Common myeloid progenitor, CD34-positive (primary cell): ENCODE measurements at regions not wholly inside any gene's neighbourhood (a gene's known extent, or its start where the extent isn't known, plus 50 kb on each side); places are given as distances from the start of the nearest gene placed in this dataset.

ENCODE experiments used
- CTCF ChIA-PET: fragments of 350-600 bp; sonication (Branson Sonifier 250); formaldehyde crosslinking; loops from one replicate; lab custom pipeline; 2021; ENCODE audit warnings: antibody characterized with exemption; lab: Charles Lee
- POLR2A ChIA-PET: fragments of 350-600 bp; sonication (Branson Sonifier 250); formaldehyde crosslinking; loops from one replicate; lab custom pipeline; 2021; ENCODE audit warnings: antibody characterized with exemption; lab: Charles Lee
- DNase-seq, 3 donors: peaks; one replicate each; pipeline versions ENCODE4 v3.0.0 to v3.0.0-alpha.2; 2013
- H3K27ac ChIP-seq, 2 experiments: 1 replicate in 1 of 2; 2 replicates in 1 of 2; pipeline ENCODE4 v1.7.0; 2013; ENCODE audit warnings: inconsistent platforms in 2 of 2, low read length in 2 of 2, mild to moderate bottlenecking in 2 of 2, low read depth in 1 of 2, moderate library complexity in 1 of 2; ENCODE audit not compliant: severe bottlenecking in 2 of 2, insufficient read depth in 1 of 2, poor library complexity in 1 of 2
- H3K27me3 ChIP-seq, 5 experiments: replicated peaks in 2 of 5; 1 replicate in 3 of 5; 2 replicates in 2 of 5; pipeline versions ENCODE4 v1.6.1 to v1.7.0; 2013; ENCODE audit warnings: low read length in 4 of 5, mild to moderate bottlenecking in 2 of 5, moderate library complexity in 2 of 5, inconsistent platforms in 1 of 5; ENCODE audit not compliant: insufficient read depth in 5 of 5, control insufficient read depth in 4 of 5
- H3K36me3 ChIP-seq, 4 experiments: 1 replicate in 2 of 4; 2 replicates in 2 of 4; pipeline versions ENCODE4 v1.6.1 to v1.7.0; 2013; ENCODE audit warnings: low read length in 3 of 4, control low read depth in 1 of 4, mild to moderate bottlenecking in 1 of 4; ENCODE audit not compliant: control insufficient read depth in 4 of 4, insufficient read depth in 4 of 4
- H3K4me1 ChIP-seq, 4 experiments: 1 replicate in 3 of 4; 2 replicates in 1 of 4; pipeline versions ENCODE4 v1.6.1 to v1.7.1; 2013; ENCODE audit warnings: low read length in 3 of 4, mild to moderate bottlenecking in 3 of 4, control low read depth in 1 of 4, inconsistent platforms in 1 of 4, moderate library complexity in 1 of 4; ENCODE audit not compliant: control insufficient read depth in 4 of 4, insufficient read depth in 4 of 4; ENCODE audit errors: control extremely low read depth in 1 of 4
- H3K4me3 ChIP-seq, 7 experiments: 1 replicate in 4 of 7; 2 replicates in 3 of 7; pipeline versions ENCODE4 v1.5.1 to v1.7.0; 2013; ENCODE audit warnings: mild to moderate bottlenecking in 7 of 7, low read length in 6 of 7, moderate library complexity in 6 of 7, inconsistent platforms in 2 of 7, low read depth in 2 of 7, control low read depth in 1 of 7; ENCODE audit not compliant: insufficient read depth in 4 of 7, control insufficient read depth in 1 of 7; ENCODE audit errors: extremely low read depth in 1 of 7
- H3K9me3 ChIP-seq, 5 experiments: 1 replicate in 4 of 5; 2 replicates in 1 of 5; pipeline versions ENCODE4 v1.6.1 to v1.7.1; 2013; ENCODE audit warnings: low read length in 4 of 5, mild to moderate bottlenecking in 2 of 5, inconsistent platforms in 1 of 5, low read depth in 1 of 5, moderate library complexity in 1 of 5; ENCODE audit not compliant: control insufficient read depth in 4 of 5, insufficient read depth in 2 of 5; ENCODE audit errors: control extremely low read depth in 1 of 5
- WGBS: methylation state at CpG from one replicate; pipeline ENCODE4 v1.1.5; 2013; ENCODE audit not compliant: insufficient coverage; 5-methylcytosine and 5-hydroxymethylcytosine counted together

DNA sequence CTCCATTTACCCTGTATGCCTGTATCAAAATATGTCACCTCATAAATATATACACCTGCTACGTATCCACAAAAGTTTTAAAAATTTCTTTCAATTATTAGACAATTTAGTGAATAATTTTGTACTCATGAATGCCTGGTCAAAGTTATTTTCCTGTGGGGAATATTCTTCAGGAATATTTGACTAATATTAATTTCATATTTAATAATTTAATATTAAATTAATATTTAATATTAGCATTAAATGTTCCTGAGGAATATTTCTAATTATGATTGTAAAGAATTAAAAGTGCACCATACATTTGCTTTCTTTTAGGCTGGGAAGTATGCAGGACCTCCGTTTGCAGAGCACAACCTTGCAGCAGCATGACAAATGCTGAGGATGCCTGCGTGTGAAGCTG lies 422.7 kb downstream of the C3orf38 start:
- no peak for DNase-seq
- ChIA-PET CTCF (no interaction called here), POLR2A (no interaction called here)
- H3K9me3 ChIP-seq: peaks cover 0 to 2% (median 0%) of the 10 kb centered on the region in 5 experiments
- no peaks in the 10 kb centered on the region for H3K27me3 ChIP-seq
- H3K4me1 ChIP-seq: no peaks in the 10 kb centered on the region
- no CpG with 5 or more reads among the region's 3 CpGs for WGBS
- no peak overlapping the region for H3K4me3 ChIP-seq
- H3K36me3 ChIP-seq: no peaks in the 10 kb centered on the region
- H3K27ac ChIP-seq: no peak overlapping the region

DNA sequence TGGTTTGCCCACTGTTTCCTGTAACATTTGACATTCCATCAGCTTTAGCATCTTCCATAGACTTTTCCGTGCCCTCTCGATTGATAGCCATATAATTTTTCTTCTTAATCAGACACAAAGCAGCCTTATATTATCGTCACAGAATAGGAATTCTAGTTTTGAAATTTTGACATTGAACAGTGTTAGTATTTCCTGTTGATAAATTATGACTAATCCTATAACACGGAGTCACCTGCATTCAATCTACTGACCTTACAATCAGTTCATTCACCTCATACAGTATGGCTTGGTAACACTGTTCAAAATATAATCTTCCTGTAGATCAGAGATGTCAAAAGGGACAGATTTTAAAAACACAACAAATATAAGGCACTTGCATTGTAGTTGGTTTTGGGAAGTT lies 423.7 kb downstream of the C3orf38 start:
- no peaks in the 10 kb centered on the region for H3K27me3 ChIP-seq
- WGBS: no CpG with 5 or more reads among the region's 4 CpGs
- CTCF ChIA-PET: no interaction called here
- H3K9me3 ChIP-seq: peaks cover 0 to 2% (median 0%) of the 10 kb centered on the region in 5 experiments
- no peaks in the 10 kb centered on the region for H3K36me3 ChIP-seq
- no peaks in the 10 kb centered on the region for H3K4me1 ChIP-seq
- DNase-seq: no peak
- POLR2A ChIA-PET: no interaction called here
- no peak overlapping the region for H3K27ac ChIP-seq
- no peak overlapping the region for H3K4me3 ChIP-seq

DNA sequence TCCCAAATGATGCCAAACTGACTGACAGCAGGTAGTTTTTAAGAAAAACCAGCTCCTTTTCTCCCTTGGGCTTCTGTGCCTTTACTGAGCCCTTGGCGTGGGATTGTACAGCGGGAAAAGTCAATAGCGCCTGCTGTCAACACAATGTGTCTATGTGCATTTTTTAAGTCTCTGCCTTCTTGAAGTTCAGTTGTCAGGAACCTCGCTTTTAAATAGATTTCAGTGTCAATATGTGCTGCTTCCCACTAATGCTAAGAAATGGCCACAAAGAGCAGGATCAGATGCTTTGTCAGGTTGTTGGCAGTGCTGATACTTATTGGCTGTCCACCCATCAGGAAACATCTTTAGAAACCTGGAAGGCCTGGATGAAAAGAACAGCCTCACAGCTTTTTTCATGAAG lies 424.4 kb downstream of the C3orf38 start:
- 100% methylated on average over 3 of the region's 4 CpGs for WGBS
- Histone ChIP-seq H3K27me3 (no peaks in the 10 kb centered on the region), H3K27ac (no peak overlapping the region), H3K4me1 (no peaks in the 10 kb centered on the region), H3K36me3 (no peaks in the 10 kb centered on the region), H3K4me3 (no peak overlapping the region), H3K9me3 (peaks cover 0 to 2% (median 0%) of the 10 kb centered on the region in 5 experiments)
- ChIA-PET POLR2A (no interaction called here), CTCF (no interaction called here)
- no peak for DNase-seq

DNA sequence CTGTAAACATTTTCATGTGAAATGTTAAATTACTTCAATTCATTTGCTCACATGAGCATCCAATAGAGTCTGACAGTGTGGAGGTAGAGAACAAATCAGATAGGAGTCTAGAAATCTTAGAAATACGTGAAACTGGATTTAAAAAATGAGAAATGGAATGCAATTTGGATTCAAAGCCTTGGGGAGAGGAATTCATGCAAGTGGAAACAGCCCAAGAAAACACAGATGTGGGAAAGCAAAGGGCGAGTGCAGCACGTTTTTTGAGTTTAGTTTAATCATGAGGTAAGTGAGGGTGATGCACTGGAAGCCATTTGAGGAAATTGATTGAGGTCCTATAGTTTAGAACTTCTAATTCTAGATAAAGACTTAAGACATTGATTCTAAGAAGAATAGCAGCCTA lies 434.7 kb downstream of the C3orf38 start:
- no peaks in the 10 kb centered on the region for H3K4me1 ChIP-seq
- POLR2A ChIA-PET: no interaction called here

DNA sequence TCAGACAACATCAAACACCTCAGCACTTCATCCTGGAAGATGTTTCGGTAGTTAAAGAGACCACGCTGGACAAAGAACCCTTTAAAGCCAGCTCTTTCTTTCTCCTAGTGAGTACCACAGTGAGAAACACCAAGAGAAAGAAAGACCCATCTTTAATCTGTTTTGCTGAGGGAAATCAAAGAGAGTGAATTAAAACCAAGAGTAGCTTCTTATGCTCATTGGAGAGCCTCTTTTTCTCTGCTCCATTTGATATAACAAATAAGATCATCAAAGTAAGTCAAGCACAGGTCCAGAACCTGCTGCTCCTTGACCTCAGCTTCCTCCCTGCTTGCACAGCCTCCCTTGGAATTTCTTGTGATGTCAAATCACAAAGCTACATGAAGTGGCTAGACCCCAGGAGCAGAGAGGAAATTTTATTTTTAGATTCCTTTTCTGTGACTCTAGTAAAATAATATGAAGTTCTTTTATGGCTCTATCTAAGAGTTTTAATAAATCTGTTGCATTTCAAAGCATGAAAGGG lies 436.4 kb downstream of the C3orf38 start:
- Histone ChIP-seq H3K9me3 (no peaks in the 10 kb centered on the region), H3K4me3 (no peak overlapping the region), H3K4me1 (no peaks in the 10 kb centered on the region), H3K36me3 (no peaks in the 10 kb centered on the region), H3K27ac (no peak overlapping the region), H3K27me3 (no peaks in the 10 kb centered on the region)
- POLR2A ChIA-PET: no interaction called here
- CTCF ChIA-PET: no interaction called here
- no peak for DNase-seq
- WGBS: no CpG with 5 or more reads among the region's 2 CpGs

More for the DNA sequence above, 434.7 kb downstream of the C3orf38 start:
- Histone ChIP-seq H3K4me3 (no peak overlapping the region), H3K36me3 (no peaks in the 10 kb centered on the region), H3K27ac (no peak overlapping the region), H3K27me3 (no peaks in the 10 kb centered on the region), H3K9me3 (no peaks in the 10 kb centered on the region)
- CTCF ChIA-PET: no interaction called here
- DNase-seq: no peak
- 92% methylated on average over 2 of the region's 3 CpGs for WGBS

DNA sequence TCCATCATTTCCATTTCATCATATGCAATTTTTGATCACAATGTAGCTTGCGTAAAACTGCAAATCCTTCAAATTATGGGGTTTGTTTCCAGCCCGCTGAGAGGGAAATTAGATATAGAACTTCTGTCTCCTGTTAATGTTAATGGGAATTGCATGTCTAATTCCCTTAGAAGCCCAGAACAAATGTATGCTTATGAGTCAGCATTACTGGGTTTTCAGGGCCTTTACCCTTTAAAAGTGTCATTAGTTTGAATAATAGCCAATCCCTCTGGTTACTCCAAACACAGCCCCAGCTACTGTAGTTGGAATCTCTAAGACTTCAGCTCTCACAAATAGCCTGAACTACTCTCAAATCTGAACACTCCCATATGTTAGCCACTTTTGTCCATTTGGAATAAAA lies 439.4 kb downstream of the C3orf38 start:
- no peak for DNase-seq
- Histone ChIP-seq H3K4me1 (no peaks in the 10 kb centered on the region), H3K4me3 (no peak overlapping the region), H3K27ac (no peak overlapping the region), H3K9me3 (no peaks in the 10 kb centered on the region), H3K36me3 (no peaks in the 10 kb centered on the region), H3K27me3 (no peaks in the 10 kb centered on the region)
- WGBS: no CpG with 5 or more reads among the region's 2 CpGs
- ChIA-PET POLR2A (no interaction called here), CTCF (no interaction called here)

DNA sequence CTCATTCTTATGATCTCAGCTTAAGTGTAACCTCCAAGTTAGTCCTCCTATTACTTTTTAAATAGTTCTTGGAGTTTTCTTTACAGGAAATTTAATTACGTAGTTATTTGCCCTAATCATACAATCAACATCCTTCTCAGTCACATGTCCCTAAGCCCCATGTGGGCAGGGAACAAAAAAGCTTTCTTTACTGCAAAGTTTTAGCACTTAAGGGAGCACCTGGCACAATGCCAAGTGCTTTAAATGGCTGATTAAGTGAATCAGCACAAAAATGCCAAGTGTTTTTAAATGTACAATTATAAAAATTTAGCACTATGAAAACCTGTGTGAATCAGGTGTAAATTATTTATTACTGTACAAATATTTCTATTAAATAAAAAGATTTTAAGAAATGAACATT lies 445.3 kb downstream of the C3orf38 start:
- peak in 2 of 3 donors; percentile 2 to 6 for DNase-seq
- H3K27ac ChIP-seq: no peak overlapping the region
- peaks cover 0 to 3% (median 0%) of the 10 kb centered on the region in 5 experiments for H3K9me3 ChIP-seq
- no peaks in the 10 kb centered on the region for H3K27me3 ChIP-seq
- CTCF ChIA-PET: no interaction called here
- POLR2A ChIA-PET: no interaction called here
- no peaks in the 10 kb centered on the region for H3K36me3 ChIP-seq
- H3K4me1 ChIP-seq: no peaks in the 10 kb centered on the region
- no CpG with 5 or more reads among the region's 1 CpG for WGBS
- no peak overlapping the region for H3K4me3 ChIP-seq
